ENCODE measurements at regions not wholly inside any gene's neighbourhood (a gene's known extent, or its start where the extent isn't known, plus 50 kb on each side); places are given as distances from the start of the nearest gene placed in this dataset.

DNA sequence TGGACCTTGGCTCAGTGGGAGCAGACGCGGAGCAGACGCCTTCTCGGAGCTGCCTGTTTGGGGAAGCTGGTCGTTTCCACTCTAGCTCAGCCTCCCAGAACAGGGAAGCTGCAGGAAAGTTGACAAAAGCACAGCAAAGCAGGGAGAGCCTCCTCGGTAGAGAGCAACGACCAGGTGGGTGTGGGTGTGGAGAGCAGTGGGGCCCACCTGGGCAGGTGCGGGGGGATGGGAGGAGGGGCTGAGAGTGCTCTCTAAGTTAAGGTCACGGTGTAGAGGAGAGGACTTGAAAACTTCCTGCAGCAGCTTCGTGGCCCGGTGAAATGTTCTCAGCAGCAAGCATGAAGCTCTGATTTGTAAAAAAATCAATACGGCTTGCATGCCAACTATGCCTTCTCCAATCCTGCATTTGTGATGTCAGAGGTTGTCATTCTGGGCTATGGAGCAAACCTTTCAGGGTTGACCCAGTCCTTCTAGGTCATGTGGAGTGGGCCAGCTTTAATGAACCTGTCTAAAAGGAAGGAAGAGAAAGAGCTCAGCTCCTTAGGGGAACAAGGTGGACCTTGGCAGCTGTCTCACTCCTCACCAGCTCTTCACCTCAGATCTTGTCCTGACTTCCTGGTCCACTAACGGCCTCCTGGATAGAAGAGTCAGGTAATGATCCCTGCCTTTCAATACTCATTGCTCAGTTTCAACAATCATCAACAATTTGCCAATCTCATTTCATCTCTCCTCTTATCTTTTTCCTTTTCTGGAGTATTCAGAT, 85.8 kb upstream of the UBL3 start:
- no peaks in the 10 kb centered on the region for H3K27me3 ChIP-seq
- H3K9me3 ChIP-seq, result no peaks in the 10 kb centered on the region
- ATAC-seq (ENCODE audit: low FRiP score in 2 of 2), result peak; percentile 17 to 53
- peak in 1 of 2 donors; percentile 36 for DNase-seq
- peak overlapping the region in 2 of 4 donors; percentile 12 to 22 for H3K4me3 ChIP-seq
- no peak overlapping the region for H3K27ac ChIP-seq
- H3K36me3 ChIP-seq, result no peaks in the 10 kb centered on the region
- no peak for TF ChIP-seq EP300 (IDR thresholded peaks at IDR 0.05)
- no peak for TF ChIP-seq POLR2AphosphoS5 (IDR thresholded peaks at IDR 0.05)
- TF ChIP-seq, protein P1, sequence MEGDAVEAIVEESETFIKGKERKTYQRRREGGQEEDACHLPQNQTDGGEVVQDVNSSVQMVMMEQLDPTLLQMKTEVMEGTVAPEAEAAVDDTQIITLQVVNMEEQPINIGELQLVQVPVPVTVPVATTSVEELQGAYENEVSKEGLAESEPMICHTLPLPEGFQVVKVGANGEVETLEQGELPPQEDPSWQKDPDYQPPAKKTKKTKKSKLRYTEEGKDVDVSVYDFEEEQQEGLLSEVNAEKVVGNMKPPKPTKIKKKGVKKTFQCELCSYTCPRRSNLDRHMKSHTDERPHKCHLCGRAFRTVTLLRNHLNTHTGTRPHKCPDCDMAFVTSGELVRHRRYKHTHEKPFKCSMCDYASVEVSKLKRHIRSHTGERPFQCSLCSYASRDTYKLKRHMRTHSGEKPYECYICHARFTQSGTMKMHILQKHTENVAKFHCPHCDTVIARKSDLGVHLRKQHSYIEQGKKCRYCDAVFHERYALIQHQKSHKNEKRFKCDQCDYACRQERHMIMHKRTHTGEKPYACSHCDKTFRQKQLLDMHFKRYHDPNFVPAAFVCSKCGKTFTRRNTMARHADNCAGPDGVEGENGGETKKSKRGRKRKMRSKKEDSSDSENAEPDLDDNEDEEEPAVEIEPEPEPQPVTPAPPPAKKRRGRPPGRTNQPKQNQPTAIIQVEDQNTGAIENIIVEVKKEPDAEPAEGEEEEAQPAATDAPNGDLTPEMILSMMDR (IDR thresholded peaks at IDR 0.05), result no peak
- TF ChIP-seq POLR2A (IDR thresholded peaks at IDR 0.05), result no peak
- WGBS, 2 donors, result 18 to 19% methylated on average over 13 of the region's 13 CpGs
- peaks cover 0 to 7% (median 5%) of the 10 kb centered on the region in 4 donors for H3K4me1 ChIP-seq

DNA sequence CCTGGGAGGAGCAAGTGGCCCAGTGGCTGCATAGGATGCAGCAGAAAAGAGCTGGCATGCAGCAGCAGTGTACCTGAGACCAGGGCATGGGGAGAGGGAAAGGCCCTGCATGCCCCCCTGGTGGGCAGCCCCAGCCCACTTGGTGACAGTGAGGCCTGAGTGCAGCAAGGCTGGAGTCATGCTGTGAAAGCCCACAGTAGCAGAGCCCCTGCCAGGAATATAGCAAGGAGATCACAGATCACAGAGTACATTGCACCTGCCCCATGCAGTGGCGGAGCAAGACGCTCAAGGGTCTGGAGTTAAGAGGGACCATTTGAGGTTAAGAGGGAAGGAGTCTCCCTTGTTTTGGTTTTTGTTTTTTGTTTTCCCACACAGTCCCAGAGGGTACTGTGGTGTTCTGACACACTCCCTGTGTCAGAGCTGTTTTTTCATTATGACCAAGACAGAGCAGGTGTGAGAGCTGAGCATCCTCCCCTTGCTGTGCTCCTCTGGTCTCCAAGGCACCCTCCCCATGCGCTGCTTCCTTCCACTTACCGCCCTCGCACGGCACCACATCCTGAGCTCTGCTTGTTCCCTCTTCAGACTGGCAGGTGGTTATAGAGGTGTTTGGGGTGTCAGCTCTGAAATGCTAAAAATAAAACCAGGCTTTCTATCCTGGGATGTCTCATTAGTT, 85.0 kb upstream of the UBL3 start:
- H3K36me3 ChIP-seq, result no peaks in the 10 kb centered on the region
- peak; percentile 63 to 72 for ATAC-seq (ENCODE audit: low FRiP score in 2 of 2)
- H3K9me3 ChIP-seq, result no peaks in the 10 kb centered on the region

DNA sequence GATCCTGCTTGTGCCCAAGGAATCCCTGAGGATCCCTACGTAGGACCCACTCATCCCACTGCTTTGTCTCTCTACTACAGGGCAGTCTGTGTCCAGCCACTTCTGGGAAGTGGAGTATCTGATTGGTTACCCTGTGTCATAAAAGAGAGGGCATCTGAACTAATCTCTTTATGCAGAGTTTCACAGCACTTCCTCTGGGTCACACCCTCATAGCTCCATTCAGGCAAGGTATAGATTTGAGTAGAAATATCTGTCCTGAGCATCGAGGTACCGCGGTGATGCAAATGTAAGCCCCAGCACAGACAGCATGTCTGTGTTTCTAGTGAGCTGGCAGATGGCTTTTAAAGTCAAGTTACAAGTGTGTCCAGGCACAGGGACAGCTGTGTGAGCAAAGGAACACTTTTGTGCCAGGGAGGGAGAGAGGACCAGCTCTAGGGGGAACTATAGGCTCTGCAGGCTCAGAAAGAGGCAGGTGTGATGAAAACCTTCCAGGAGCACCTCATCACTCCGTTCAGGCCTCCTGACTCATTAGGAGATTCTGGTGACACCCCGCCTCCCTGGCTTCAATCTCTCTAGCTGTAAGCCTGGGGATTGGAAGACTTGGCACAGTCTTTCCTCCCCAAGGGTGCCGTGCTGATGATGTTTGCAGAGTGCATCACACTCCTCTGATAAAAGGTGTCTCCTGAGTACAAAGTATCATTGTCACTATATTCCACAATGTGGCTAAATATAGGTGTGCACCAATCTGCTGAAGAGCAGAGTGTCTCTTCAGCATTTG, 84.3 kb upstream of the UBL3 start:
- H3K27me3 ChIP-seq, result no peaks in the 10 kb centered on the region
- WGBS, 2 donors, result 77 to 88% methylated on average over 6 to 7 of the region's 7 CpGs
- ATAC-seq (ENCODE audit: low FRiP score in 2 of 2) (no peak), DNase-seq (no peak)
- peaks cover 0 to 7% (median 5%) of the 10 kb centered on the region in 4 donors for H3K4me1 ChIP-seq
- no peak overlapping the region for H3K27ac ChIP-seq
- H3K36me3 ChIP-seq, result no peaks in the 10 kb centered on the region
- no peaks in the 10 kb centered on the region for H3K9me3 ChIP-seq
- TF ChIP-seq POLR2A (IDR thresholded peaks at IDR 0.05), result no peak
- TF ChIP-seq, protein P1 (IDR thresholded peaks at IDR 0.05), result no peak
- TF ChIP-seq EP300 (IDR thresholded peaks at IDR 0.05), result no peak
- H3K4me3 ChIP-seq, result no peak overlapping the region

More for the DNA sequence above, 85.0 kb upstream of the UBL3 start:
- 34% methylated on average over 6 of the region's 6 CpGs for WGBS, 2 donors
- no peak for TF ChIP-seq EP300 (IDR thresholded peaks at IDR 0.05)
- no peak for TF ChIP-seq POLR2A (IDR thresholded peaks at IDR 0.05)
- TF ChIP-seq POLR2AphosphoS5 (IDR thresholded peaks at IDR 0.05), result peak in 1 of 2 donors; percentile 11
- TF ChIP-seq, protein P1 (IDR thresholded peaks at IDR 0.05), result no peak
- H3K4me1 ChIP-seq, result peaks cover 0 to 7% (median 5%) of the 10 kb centered on the region in 4 donors
- peak in 1 of 2 donors; percentile 48 for DNase-seq
- no peak overlapping the region for H3K27ac ChIP-seq
- H3K27me3 ChIP-seq, result no peaks in the 10 kb centered on the region
- peak overlapping the region in 2 of 4 donors; percentile 12 to 22 for H3K4me3 ChIP-seq

DNA sequence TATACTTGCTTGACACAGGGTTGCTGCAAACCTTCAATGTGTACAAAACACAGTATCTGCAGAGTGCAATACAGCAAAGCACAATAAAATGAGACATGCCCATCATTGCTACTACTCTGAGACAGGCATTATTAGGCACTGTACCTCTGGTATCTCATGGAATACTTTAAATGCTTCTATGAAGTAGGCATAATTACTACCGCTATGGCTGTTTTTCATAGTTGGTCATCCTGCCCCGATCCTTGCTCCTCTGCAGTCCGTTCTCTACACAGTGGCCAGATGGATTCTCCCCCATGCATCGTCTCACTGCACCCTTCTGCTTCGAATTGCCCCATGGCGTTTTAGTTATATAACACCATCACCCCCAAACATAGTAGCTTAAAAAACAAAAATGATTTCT, 83.0 kb upstream of the UBL3 start:
- WGBS, 2 donors, result 96 to 97% methylated on average over 6 of the region's 6 CpGs
- TF ChIP-seq POLR2AphosphoS5 (IDR thresholded peaks at IDR 0.05) (no peak), POLR2A (IDR thresholded peaks at IDR 0.05) (no peak), EP300 (IDR thresholded peaks at IDR 0.05) (no peak)
- TF ChIP-seq, protein P1 (IDR thresholded peaks at IDR 0.05), result no peak
- H3K27me3 ChIP-seq, result no peaks in the 10 kb centered on the region

More for the DNA sequence above, 83.0 kb upstream of the UBL3 start:
- H3K9me3 ChIP-seq, result no peaks in the 10 kb centered on the region
- no peak overlapping the region for H3K4me3 ChIP-seq
- ATAC-seq (ENCODE audit: low FRiP score in 2 of 2), result no peak
- no peak for DNase-seq
- H3K36me3 ChIP-seq, result no peaks in the 10 kb centered on the region
- no peak overlapping the region for H3K27ac ChIP-seq
- peaks cover 0 to 7% (median 5%) of the 10 kb centered on the region in 4 donors for H3K4me1 ChIP-seq

Data from upper lobe of left lung (tissue), 6 donors.